Activated CD8-positive, alpha-beta T cell treated with anti-CD3 and anti-CD28 coated beads for 36 hours (primary cell): ENCODE measurements at regions not wholly inside any gene's neighbourhood (a gene's known extent, or its start where the extent isn't known, plus 50 kb on each side); places are given as distances from the start of the nearest gene placed in this dataset.

ENCODE experiments used
- ATAC-seq: fragments of 200-7000 bp; cut with Tn5 transposase; one replicate; pipeline ENCODE4 v1.10.0; 2021; ENCODE audit warnings: mild to moderate bottlenecking, moderate library complexity
- CTCF ChIA-PET: fragments of 350-600 bp; sonication (Branson Sonifier 250); formaldehyde crosslinking; loops from one replicate; lab custom pipeline; 2021; ENCODE audit warnings: antibody characterized with exemption; lab: Charles Lee
- POLR2A ChIA-PET: fragments of 350-600 bp; sonication (Branson Sonifier 250); formaldehyde crosslinking; loops from one replicate; lab custom pipeline; 2021; ENCODE audit warnings: antibody characterized with exemption; lab: Charles Lee
- DNase-seq: peaks from one replicate; pipeline ENCODE4 v3.0.0-alpha.2; 2020
- H3K27ac Mint-ChIP-seq: one replicate; pipeline ENCODE4 v1.8.0; 2021; ENCODE audit warnings: mild to moderate bottlenecking, mixed read lengths
- H3K27me3 Mint-ChIP-seq: one replicate; pipeline ENCODE4 v1.8.0; 2021; ENCODE audit warnings: mixed read lengths
- H3K36me3 Mint-ChIP-seq: one replicate; pipeline ENCODE4 v1.8.0; 2021; ENCODE audit warnings: low read depth, mixed read lengths
- H3K4me1 Mint-ChIP-seq: one replicate; pipeline ENCODE4 v1.8.0; 2021; ENCODE audit warnings: low read depth, mixed read lengths
- H3K4me3 Mint-ChIP-seq: one replicate; pipeline ENCODE4 v1.8.0; 2021; ENCODE audit warnings: mild to moderate bottlenecking, moderate library complexity, mixed read lengths
- H3K9me3 Mint-ChIP-seq: one replicate; pipeline ENCODE4 v1.8.0; 2021; ENCODE audit warnings: mixed read lengths
- intact Hi-C: fragments of 100-400 bp; cut with micrococcal nuclease; formaldehyde crosslinking; loops from one replicate; pipeline ENCODE4 v1.10.0; 2022
- TF ChIP-seq, protein P1 (sequence below): fragments of 200-600 bp; IDR thresholded peaks from one replicate; pipeline ENCODE4 v1.8.0; 2022; ENCODE audit warnings: antibody characterized with exemption, mild to moderate bottlenecking

DNA sequence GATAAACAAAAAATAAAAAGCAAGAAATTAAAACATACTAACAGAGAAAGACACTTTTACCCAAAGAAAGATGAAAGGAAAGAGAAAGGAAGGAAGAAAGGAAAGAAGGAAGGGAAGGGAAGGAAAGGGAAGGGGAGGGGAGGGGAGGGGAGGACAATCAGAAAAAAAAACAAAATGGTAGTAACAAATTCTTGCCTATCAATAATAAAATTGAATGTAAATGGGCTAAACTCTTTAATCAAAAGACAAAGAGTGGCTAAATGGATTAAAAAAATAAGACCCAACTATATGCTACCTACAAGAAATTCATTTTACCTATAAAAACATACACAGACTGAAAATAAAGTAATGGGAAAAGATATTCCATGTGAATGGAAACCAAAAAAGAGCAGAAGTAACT is 372.9 kb upstream of the NFIA start:
- no peaks in the 10 kb centered on the region for H3K4me1 Mint-ChIP-seq
- TF ChIP-seq, protein P1, sequence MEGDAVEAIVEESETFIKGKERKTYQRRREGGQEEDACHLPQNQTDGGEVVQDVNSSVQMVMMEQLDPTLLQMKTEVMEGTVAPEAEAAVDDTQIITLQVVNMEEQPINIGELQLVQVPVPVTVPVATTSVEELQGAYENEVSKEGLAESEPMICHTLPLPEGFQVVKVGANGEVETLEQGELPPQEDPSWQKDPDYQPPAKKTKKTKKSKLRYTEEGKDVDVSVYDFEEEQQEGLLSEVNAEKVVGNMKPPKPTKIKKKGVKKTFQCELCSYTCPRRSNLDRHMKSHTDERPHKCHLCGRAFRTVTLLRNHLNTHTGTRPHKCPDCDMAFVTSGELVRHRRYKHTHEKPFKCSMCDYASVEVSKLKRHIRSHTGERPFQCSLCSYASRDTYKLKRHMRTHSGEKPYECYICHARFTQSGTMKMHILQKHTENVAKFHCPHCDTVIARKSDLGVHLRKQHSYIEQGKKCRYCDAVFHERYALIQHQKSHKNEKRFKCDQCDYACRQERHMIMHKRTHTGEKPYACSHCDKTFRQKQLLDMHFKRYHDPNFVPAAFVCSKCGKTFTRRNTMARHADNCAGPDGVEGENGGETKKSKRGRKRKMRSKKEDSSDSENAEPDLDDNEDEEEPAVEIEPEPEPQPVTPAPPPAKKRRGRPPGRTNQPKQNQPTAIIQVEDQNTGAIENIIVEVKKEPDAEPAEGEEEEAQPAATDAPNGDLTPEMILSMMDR, result no peak

DNA sequence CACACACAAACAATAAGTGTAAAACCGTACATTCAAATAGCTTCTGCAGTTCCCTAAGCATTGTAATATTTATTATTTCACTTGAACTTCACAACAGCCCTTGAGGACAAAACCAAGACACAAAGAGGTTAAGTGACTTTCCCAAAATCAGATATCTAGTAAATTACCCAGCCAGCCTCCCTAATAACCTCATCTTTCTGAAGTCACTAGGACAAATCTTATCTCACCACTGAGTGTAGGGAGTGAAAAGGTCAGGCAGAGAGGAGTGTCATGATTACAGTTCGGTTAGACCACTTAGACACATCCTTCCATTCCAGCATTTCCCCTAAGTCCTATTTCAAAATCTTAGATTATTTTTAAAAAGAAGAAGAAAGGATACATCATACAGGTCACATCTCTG is 377.3 kb upstream of the NFIA start:
- ATAC-seq (no peak), DNase-seq (no peak)
- TF ChIP-seq, protein P1, result no peak
- ChIA-PET CTCF (no interaction called here), POLR2A (interaction anchor here (0.7 kb wide), 1 partner anchor 722 kb away, joined by 5 read pairs; no protein-coding TSS in a partner anchor)
- H3K36me3 Mint-ChIP-seq, result no peaks in the 10 kb centered on the region
- H3K27ac Mint-ChIP-seq, result no peak overlapping the region
- H3K9me3 Mint-ChIP-seq, result peaks cover 2% of the 10 kb centered on the region
- no peaks in the 10 kb centered on the region for H3K4me1 Mint-ChIP-seq
- H3K27me3 Mint-ChIP-seq, result no peaks in the 10 kb centered on the region
- intact Hi-C loops, result no loop called here
- H3K4me3 Mint-ChIP-seq, result no peak overlapping the region

More for the DNA sequence above, 372.9 kb upstream of the NFIA start:
- Mint-ChIP-seq H3K36me3 (no peaks in the 10 kb centered on the region), H3K27me3 (no peaks in the 10 kb centered on the region), H3K9me3 (peaks cover 2% of the 10 kb centered on the region), H3K27ac (no peak overlapping the region), H3K4me3 (no peak overlapping the region)
- CTCF ChIA-PET, result no interaction called here
- intact Hi-C loops, result no loop called here
- ATAC-seq, result no peak
- no peak for DNase-seq
- POLR2A ChIA-PET, result no interaction called here

DNA sequence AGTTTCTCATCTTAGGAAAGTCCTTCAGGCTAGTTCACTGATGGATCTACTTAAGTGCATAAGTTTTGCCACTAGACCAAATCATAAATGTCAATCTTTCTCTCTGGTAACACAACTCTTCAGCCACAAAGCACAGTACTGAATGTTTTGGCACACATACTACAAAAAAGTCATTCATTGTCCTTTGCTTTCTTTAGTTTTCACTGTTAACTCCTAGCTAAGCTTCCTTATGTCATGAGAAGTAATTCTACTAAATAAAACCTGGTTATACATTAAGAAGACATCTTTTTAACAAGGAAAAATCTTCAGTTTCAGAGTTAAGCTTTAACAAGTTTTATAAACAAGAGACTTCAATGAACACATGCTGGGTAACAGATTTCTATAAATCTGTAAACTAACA is 379.2 kb upstream of the NFIA start:
- CTCF ChIA-PET, result no interaction called here
- intact Hi-C loops, result no loop called here
- H3K36me3 Mint-ChIP-seq, result no peaks in the 10 kb centered on the region
- POLR2A ChIA-PET, result no interaction called here
- no peak overlapping the region for H3K27ac Mint-ChIP-seq
- TF ChIP-seq, protein P1, result no peak
- H3K4me3 Mint-ChIP-seq, result no peak overlapping the region
- H3K4me1 Mint-ChIP-seq, result no peaks in the 10 kb centered on the region
- no peaks in the 10 kb centered on the region for H3K27me3 Mint-ChIP-seq
- ATAC-seq, result no peak
- no peak for DNase-seq
- H3K9me3 Mint-ChIP-seq, result peaks cover 2% of the 10 kb centered on the region

- no peak overlapping the region for H3K27ac Mint-ChIP-seq
- no peak for ATAC-seq
- POLR2A ChIA-PET, result interaction anchor here (0.6 kb wide), 1 partner anchor 197 kb away, joined by 3 read pairs; no protein-coding TSS in a partner anchor
- peaks cover 3% of the 10 kb centered on the region for H3K9me3 Mint-ChIP-seq
- H3K4me1 Mint-ChIP-seq, result no peaks in the 10 kb centered on the region
- no peak overlapping the region for H3K4me3 Mint-ChIP-seq
- no peaks in the 10 kb centered on the region for H3K36me3 Mint-ChIP-seq
- TF ChIP-seq, protein P1, result no peak
- peaks cover 2% of the 10 kb centered on the region for H3K27me3 Mint-ChIP-seq
- no peak for DNase-seq
- intact Hi-C loops, result no loop called here
- CTCF ChIA-PET, result no interaction called here
Observed at GRCh38 chr1:60699325-60699724, 383.0 kb upstream of the NFIA start.

DNA sequence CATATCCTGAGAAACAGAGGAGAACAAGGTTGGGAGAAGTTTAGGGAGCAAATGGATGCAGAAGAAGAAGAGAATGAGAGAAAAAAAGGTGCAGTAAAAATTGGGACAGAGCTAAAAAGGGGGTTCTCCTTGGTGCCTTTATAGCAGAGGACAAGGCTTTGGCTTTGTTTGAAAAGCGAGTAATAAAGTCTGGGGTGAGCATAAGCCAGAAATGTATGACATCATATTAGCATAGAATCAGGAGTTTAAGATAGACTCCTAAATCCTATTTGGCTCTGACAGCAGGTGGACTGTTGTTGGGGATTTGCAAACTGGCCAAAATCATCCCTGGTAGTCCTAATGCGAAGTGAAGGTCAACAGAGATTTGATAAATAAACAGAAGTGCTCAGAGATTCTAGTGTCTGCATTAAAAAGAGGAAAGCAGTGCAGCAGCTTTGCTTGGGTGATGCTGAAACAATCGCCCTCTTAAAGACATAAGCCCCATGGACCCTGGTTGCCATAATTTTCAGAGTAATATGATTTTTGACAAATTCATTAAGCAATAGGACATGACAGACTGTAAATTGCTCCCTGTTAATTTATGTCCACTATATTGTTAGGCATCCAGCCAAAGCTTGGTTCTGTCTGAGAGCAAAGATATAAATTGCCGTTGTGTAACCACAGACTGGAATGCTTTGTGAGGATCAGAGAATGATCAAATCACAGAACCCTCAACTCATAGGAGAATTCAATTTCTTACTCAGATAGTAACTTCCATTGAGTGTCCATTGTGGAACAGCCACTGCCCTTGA is 385.0 kb upstream of the NFIA start:
- Mint-ChIP-seq H3K9me3 (peaks cover 3% of the 10 kb centered on the region), H3K4me1 (no peaks in the 10 kb centered on the region), H3K27me3 (peaks cover 2% of the 10 kb centered on the region), H3K4me3 (no peak overlapping the region), H3K27ac (no peak overlapping the region), H3K36me3 (no peaks in the 10 kb centered on the region)
- DNase-seq (no peak), ATAC-seq (no peak)
- ChIA-PET POLR2A (no interaction called here), CTCF (no interaction called here)
- TF ChIP-seq, protein P1, result no peak
- intact Hi-C loops, result no loop called here
